MM.1S (cell line): ENCODE measurements at regions not wholly inside any gene's neighbourhood (a gene's known extent, or its start where the extent isn't known, plus 50 kb on each side); places are given as distances from the start of the nearest gene placed in this dataset.

Experiments used
- DNase-seq: peaks from one replicate; pipeline ENCODE4 v3.0.0-alpha.2; 2015
- H2AFZ ChIP-seq: fragments of 300-600 bp; sonication (generic); 2 replicates; pipeline ENCODE4 v1.6.0; 2016; ENCODE audit warnings: antibody characterized with exemption, low read length
- H3F3A ChIP-seq: fragments of 300-600 bp; sonication (generic); 2 replicates; pipeline ENCODE4 v1.6.1; 2016; ENCODE audit warnings: mild to moderate bottlenecking, antibody characterized with exemption, low read length, moderate library complexity, mixed read lengths; ENCODE audit not compliant: insufficient read depth
- H3K27ac ChIP-seq: fragments of 300-600 bp; sonication (generic); 2 replicates; pipeline ENCODE4 v1.5.1; 2016; ENCODE audit warnings: mild to moderate bottlenecking, low read length
- H3K27me3 ChIP-seq: fragments of 300-600 bp; sonication (generic); replicated peaks from 2 replicates; pipeline ENCODE4 v1.6.0; 2016; ENCODE audit warnings: low read length; ENCODE audit not compliant: insufficient read depth
- H3K36me3 ChIP-seq: fragments of 300-600 bp; sonication (generic); replicated peaks from 2 replicates; pipeline ENCODE4 v1.6.1; 2016; ENCODE audit warnings: mild to moderate bottlenecking, low read length, mixed read lengths; ENCODE audit not compliant: insufficient read depth
- H3K4me1 ChIP-seq: fragments of 300-600 bp; sonication (generic); 2 replicates; pipeline ENCODE4 v1.6.1; 2016; ENCODE audit warnings: low read length, mixed read lengths
- H3K4me2 ChIP-seq: fragments of 300-600 bp; sonication (generic); 2 replicates; pipeline ENCODE4 v1.6.0; 2016; ENCODE audit warnings: low read depth, low read length
- H3K4me3 ChIP-seq: fragments of 300-600 bp; sonication (generic); 2 replicates; pipeline ENCODE4 v1.5.1; 2016; ENCODE audit warnings: low read length, mixed read lengths
- H3K79me2 ChIP-seq: fragments of 300-600 bp; sonication (generic); 2 replicates; pipeline ENCODE4 v1.6.1; 2016; ENCODE audit warnings: mixed run types, low read length, mixed read lengths
- H3K9ac ChIP-seq: fragments of 300-600 bp; sonication (generic); 2 replicates; pipeline ENCODE4 v1.6.1; 2016; ENCODE audit warnings: low read length, mixed read lengths
- H3K9me2 ChIP-seq: fragments of 300-600 bp; sonication (generic); replicated peaks from 2 replicates; pipeline ENCODE4 v1.6.1; 2016; ENCODE audit warnings: mild to moderate bottlenecking, low read length, mixed read lengths; ENCODE audit not compliant: insufficient read depth
- H3K9me3 ChIP-seq: fragments of 300-600 bp; sonication (generic); replicated peaks from 2 replicates; pipeline ENCODE4 v1.6.1; 2016; ENCODE audit warnings: mild to moderate bottlenecking, low read length, mixed read lengths; ENCODE audit not compliant: insufficient read depth
- H4K20me1 ChIP-seq: fragments of 300-600 bp; sonication (generic); 2 replicates; pipeline ENCODE4 v1.6.1; 2016; ENCODE audit warnings: mild to moderate bottlenecking, low read length, moderate library complexity, mixed read lengths; ENCODE audit not compliant: insufficient read depth
- CTCF ChIP-seq: fragments of 300-600 bp; sonication (generic); IDR thresholded peaks from 2 replicates; pipeline ENCODE4 v1.5.1; 2016; ENCODE audit warnings: antibody characterized with exemption, low read length, mixed read lengths
- EZH2 ChIP-seq: fragments of 300-600 bp; sonication (generic); optimal IDR thresholded peaks from 2 replicates; pipeline ENCODE3; 2017; ENCODE audit warnings: low read depth, mild to moderate bottlenecking, antibody characterized with exemption, low read length, mixed read lengths
- EZH2phosphoT487 ChIP-seq: fragments of 300-600 bp; sonication (generic); IDR thresholded peaks from 2 replicates; pipeline ENCODE4 v1.6.1; 2018; ENCODE audit warnings: antibody characterized with exemption, low read length

- Histone ChIP-seq H3F3A (no peaks in the 10 kb centered on the region), H3K4me3 (no peak overlapping the region), H3K36me3 (no peaks in the 10 kb centered on the region), H3K4me1 (no peaks in the 10 kb centered on the region), H3K9ac (no peak overlapping the region), H3K79me2 (no peaks in the 10 kb centered on the region), H2AFZ (no peak overlapping the region), H3K27me3 (no peaks in the 10 kb centered on the region), H3K9me3 (no peaks in the 10 kb centered on the region), H3K27ac (no peak overlapping the region), H3K9me2 (no peaks in the 10 kb centered on the region), H4K20me1 (no peaks in the 10 kb centered on the region), H3K4me2 (no peak overlapping the region)
- DNase-seq = no peak
- TF ChIP-seq CTCF (no peak), EZH2phosphoT487 (no peak), EZH2 (no peak)
Observed at GRCh38 chr2:157927155-157927554, 51.0 kb upstream of the ACVR1 start.
